ENCODE measurements at regions not wholly inside any gene's neighbourhood (a gene's known extent, or its start where the extent isn't known, plus 50 kb on each side); places are given as distances from the start of the nearest gene placed in this dataset.

- Mint-ChIP-seq H3K36me3 (no peaks in the 10 kb centered on the region), H3K27ac (no peak overlapping the region), H3K27me3 (no peaks in the 10 kb centered on the region), H3K9me3 (no peaks in the 10 kb centered on the region), H3K4me1 (no peaks in the 10 kb centered on the region), H3K4me3 (no peak overlapping the region)
- peak in 1 of 2 donors; percentile 50 for ATAC-seq (replicated peaks)
- DNase-seq = no peak
Observed at GRCh38 chrX:68922013-68922412, 93.2 kb downstream of the EFNB1 start.

GRCh38 chrX:68920561-68920960, 91.7 kb downstream of the EFNB1 start:
- ATAC-seq (replicated peaks) (no peak), DNase-seq (no peak)
- H3K27ac Mint-ChIP-seq = no peak overlapping the region
- H3K4me1 Mint-ChIP-seq = no peaks in the 10 kb centered on the region
- H3K9me3 Mint-ChIP-seq = no peaks in the 10 kb centered on the region
- H3K4me3 Mint-ChIP-seq = no peak overlapping the region
- no peaks in the 10 kb centered on the region for H3K36me3 Mint-ChIP-seq
- H3K27me3 Mint-ChIP-seq = no peaks in the 10 kb centered on the region

GRCh38 chrX:68919707-68920106, 90.9 kb downstream of the EFNB1 start:
- ATAC-seq (replicated peaks) (no peak), DNase-seq (no peak)

GRCh38 chrX:68918202-68918601, 89.4 kb downstream of the EFNB1 start:
- H3K36me3 Mint-ChIP-seq = no peaks in the 10 kb centered on the region
- H3K4me3 Mint-ChIP-seq = no peak overlapping the region
- H3K4me1 Mint-ChIP-seq = no peaks in the 10 kb centered on the region
- no peak for ATAC-seq (replicated peaks)
- peaks cover 5 to 6% of the 10 kb centered on the region in 2 donors for H3K27me3 Mint-ChIP-seq
- no peak for DNase-seq
- no peak overlapping the region for H3K27ac Mint-ChIP-seq
- H3K9me3 Mint-ChIP-seq = no peaks in the 10 kb centered on the region

More at GRCh38 chrX:68919707-68920106, 90.9 kb downstream of the EFNB1 start:
- Mint-ChIP-seq H3K27ac (no peak overlapping the region), H3K4me3 (no peak overlapping the region), H3K36me3 (no peaks in the 10 kb centered on the region), H3K4me1 (no peaks in the 10 kb centered on the region), H3K9me3 (no peaks in the 10 kb centered on the region), H3K27me3 (no peaks in the 10 kb centered on the region)

GRCh38 chrX:68917799-68918198, 89.0 kb downstream of the EFNB1 start:
- Mint-ChIP-seq H3K4me1 (no peaks in the 10 kb centered on the region), H3K27me3 (peaks cover 9 to 10% of the 10 kb centered on the region in 2 donors), H3K9me3 (no peaks in the 10 kb centered on the region), H3K27ac (no peak overlapping the region), H3K4me3 (no peak overlapping the region), H3K36me3 (no peaks in the 10 kb centered on the region)
- no peak for DNase-seq
- ATAC-seq (replicated peaks) = no peak

- DNase-seq (no peak), ATAC-seq (replicated peaks) (no peak)
- H3K4me3 Mint-ChIP-seq = no peak overlapping the region
- H3K27me3 Mint-ChIP-seq = peaks cover 16% of the 10 kb centered on the region in 2 donors
- no peak overlapping the region for H3K27ac Mint-ChIP-seq
- H3K4me1 Mint-ChIP-seq = no peaks in the 10 kb centered on the region
- no peaks in the 10 kb centered on the region for H3K9me3 Mint-ChIP-seq
- no peaks in the 10 kb centered on the region for H3K36me3 Mint-ChIP-seq
Observed at GRCh38 chrX:68916891-68917290, 88.1 kb downstream of the EFNB1 start.

- Mint-ChIP-seq H3K4me3 (no peak overlapping the region), H3K36me3 (no peaks in the 10 kb centered on the region), H3K27ac (no peak overlapping the region), H3K27me3 (peaks cover 16% of the 10 kb centered on the region in 2 donors), H3K4me1 (no peaks in the 10 kb centered on the region), H3K9me3 (no peaks in the 10 kb centered on the region)
- DNase-seq (no peak), ATAC-seq (replicated peaks) (peak in 1 of 2 donors; percentile 51)
Observed at GRCh38 chrX:68915778-68916177, 87.0 kb downstream of the EFNB1 start.

- no peak for DNase-seq
- Mint-ChIP-seq H3K4me3 (no peak overlapping the region), H3K27ac (no peak overlapping the region), H3K4me1 (peaks cover 0 to 3% of the 10 kb centered on the region in 2 donors), H3K9me3 (no peaks in the 10 kb centered on the region), H3K36me3 (no peaks in the 10 kb centered on the region), H3K27me3 (peaks cover 16% of the 10 kb centered on the region in 2 donors)
- no peak for ATAC-seq (replicated peaks)
Observed at GRCh38 chrX:68914479-68914946, 85.7 kb downstream of the EFNB1 start.

- peaks cover 16% of the 10 kb centered on the region in 2 donors for H3K27me3 Mint-ChIP-seq
- H3K36me3 Mint-ChIP-seq = no peaks in the 10 kb centered on the region
- DNase-seq = no peak
- H3K4me1 Mint-ChIP-seq = peaks cover 0 to 3% of the 10 kb centered on the region in 2 donors
- H3K9me3 Mint-ChIP-seq = no peaks in the 10 kb centered on the region
- no peak overlapping the region for H3K27ac Mint-ChIP-seq
- no peak overlapping the region for H3K4me3 Mint-ChIP-seq
- ATAC-seq (replicated peaks) = no peak
Observed at GRCh38 chrX:68913249-68913547, 84.4 kb downstream of the EFNB1 start.

- no peak for DNase-seq
- Mint-ChIP-seq H3K4me1 (peaks cover 0 to 3% of the 10 kb centered on the region in 2 donors), H3K27me3 (peaks cover 16% of the 10 kb centered on the region in 2 donors), H3K27ac (no peak overlapping the region), H3K4me3 (no peak overlapping the region), H3K9me3 (no peaks in the 10 kb centered on the region), H3K36me3 (no peaks in the 10 kb centered on the region)
- ATAC-seq (replicated peaks) = no peak
Observed at GRCh38 chrX:68912113-68912512, 83.3 kb downstream of the EFNB1 start.

GRCh38 chrX:68910731-68911428, 82.1 kb downstream of the EFNB1 start:
- H3K9me3 Mint-ChIP-seq = no peaks in the 10 kb centered on the region
- H3K4me1 Mint-ChIP-seq = peaks cover 0 to 3% of the 10 kb centered on the region in 2 donors
- H3K36me3 Mint-ChIP-seq = no peaks in the 10 kb centered on the region
- ATAC-seq (replicated peaks) = no peak
- no peak overlapping the region for H3K27ac Mint-ChIP-seq
- H3K4me3 Mint-ChIP-seq = no peak overlapping the region
- H3K27me3 Mint-ChIP-seq = peaks cover 16% of the 10 kb centered on the region in 2 donors
- no peak for DNase-seq

- ATAC-seq (replicated peaks) = no peak
- Mint-ChIP-seq H3K9me3 (no peaks in the 10 kb centered on the region), H3K27ac (no peak overlapping the region), H3K27me3 (peaks cover 16% of the 10 kb centered on the region in 2 donors), H3K36me3 (no peaks in the 10 kb centered on the region), H3K4me1 (peaks cover 0 to 3% of the 10 kb centered on the region in 2 donors), H3K4me3 (no peak overlapping the region)
- DNase-seq = no peak
Observed at GRCh38 chrX:68909945-68910344, 81.1 kb downstream of the EFNB1 start.

GRCh38 chrX:68908071-68908470, 79.2 kb downstream of the EFNB1 start:
- no peaks in the 10 kb centered on the region for H3K9me3 Mint-ChIP-seq
- peaks cover 0 to 3% of the 10 kb centered on the region in 2 donors for H3K4me1 Mint-ChIP-seq
- peaks cover 9 to 10% of the 10 kb centered on the region in 2 donors for H3K27me3 Mint-ChIP-seq
- no peak overlapping the region for H3K4me3 Mint-ChIP-seq
- ATAC-seq (replicated peaks) (no peak), DNase-seq (no peak)
- no peak overlapping the region for H3K27ac Mint-ChIP-seq
- no peaks in the 10 kb centered on the region for H3K36me3 Mint-ChIP-seq

GRCh38 chrX:68902706-68903504, 74.1 kb downstream of the EFNB1 start:
- H3K27me3 Mint-ChIP-seq = no peaks in the 10 kb centered on the region
- no peaks in the 10 kb centered on the region for H3K9me3 Mint-ChIP-seq
- H3K4me3 Mint-ChIP-seq = no peak overlapping the region
- no peak for DNase-seq
- ATAC-seq (replicated peaks) = no peak
- no peak overlapping the region for H3K27ac Mint-ChIP-seq
- H3K36me3 Mint-ChIP-seq = no peaks in the 10 kb centered on the region
- H3K4me1 Mint-ChIP-seq = no peaks in the 10 kb centered on the region

- no peaks in the 10 kb centered on the region for H3K4me1 Mint-ChIP-seq
- DNase-seq (no peak), ATAC-seq (replicated peaks) (no peak)
- no peaks in the 10 kb centered on the region for H3K36me3 Mint-ChIP-seq
- H3K27ac Mint-ChIP-seq = no peak overlapping the region
- no peak overlapping the region for H3K4me3 Mint-ChIP-seq
- H3K9me3 Mint-ChIP-seq = no peaks in the 10 kb centered on the region
- no peaks in the 10 kb centered on the region for H3K27me3 Mint-ChIP-seq
Observed at GRCh38 chrX:68901519-68901918, 72.7 kb downstream of the EFNB1 start.

Data from stimulated activated naive B cell treated with anti-CD40 and anti-IgM and Interleukin-4, amounts not matched to agents 10 μg/mL and 1 μg/mL and 100 μg/mL, for 72 hours (primary cell).